Bronchial epithelial cell (primary cell): ENCODE measurements at regions not wholly inside any gene's neighbourhood (a gene's known extent, or its start where the extent isn't known, plus 50 kb on each side); places are given as distances from the start of the nearest gene placed in this dataset.

ENCODE experiments used
- DNase-seq: peaks from one replicate; pipeline ENCODE4 v3.0.0-alpha.2; 2010; ENCODE audit warnings: low read depth
- FAIRE-seq: peaks from 2 replicates; lab custom pipeline; 2011; peaks lifted over from hg19 to GRCh38; lab: Jason Lieb, UNC
- H3K27me3 ChIP-seq: 2 replicates; pipeline ENCODE4 v1.5.1; 2011; ENCODE audit warnings: low read length; ENCODE audit not compliant: control insufficient read depth, insufficient read depth
- H3K36me3 ChIP-seq: 2 replicates; pipeline ENCODE4 v1.5.1; 2011; ENCODE audit warnings: low read length; ENCODE audit not compliant: control insufficient read depth, insufficient read depth
- H3K4me3 ChIP-seq: 2 replicates; pipeline ENCODE4 v1.5.1; 2011; ENCODE audit warnings: mild to moderate bottlenecking, low read depth, low read length, control low read depth
- CTCF ChIP-seq: IDR thresholded peaks from 2 replicates; pipeline ENCODE4 v1.5.1; 2011; ENCODE audit warnings: mild to moderate bottlenecking, moderate library complexity, low read length, control low read depth, inconsistent platforms; ENCODE audit not compliant: insufficient read depth, severe bottlenecking

GRCh38 chr5:61603211-61603908 lies 271.3 kb downstream of the ZSWIM6 start:
- no peak for TF ChIP-seq CTCF
- Histone ChIP-seq H3K4me3 (no peak overlapping the region), H3K27me3 (no peaks in the 10 kb centered on the region), H3K36me3 (no peaks in the 10 kb centered on the region)
- FAIRE-seq: no peak
- no peak for DNase-seq

- DNase-seq (peak; percentile 94), FAIRE-seq (no peak)
- no peaks in the 10 kb centered on the region for H3K27me3 ChIP-seq
- no peaks in the 10 kb centered on the region for H3K36me3 ChIP-seq
- no peak overlapping the region for H3K4me3 ChIP-seq
- no peak for TF ChIP-seq CTCF
Measured at GRCh38 chr5:61604076-61605025, 272.3 kb downstream of the ZSWIM6 start.

- no peak overlapping the region for H3K4me3 ChIP-seq
- no peaks in the 10 kb centered on the region for H3K36me3 ChIP-seq
- FAIRE-seq (no peak), DNase-seq (no peak)
- H3K27me3 ChIP-seq: peaks cover 2% of the 10 kb centered on the region
- TF ChIP-seq CTCF: no peak
Measured at GRCh38 chr5:61609840-61610677, 278.0 kb downstream of the ZSWIM6 start.

- DNase-seq (no peak), FAIRE-seq (no peak)
- Histone ChIP-seq H3K27me3 (peaks cover 2% of the 10 kb centered on the region), H3K36me3 (no peaks in the 10 kb centered on the region), H3K4me3 (no peak overlapping the region)
- no peak for TF ChIP-seq CTCF
Measured at GRCh38 chr5:61610678-61611024, 278.6 kb downstream of the ZSWIM6 start.

GRCh38 chr5:61612431-61612830 lies 280.4 kb downstream of the ZSWIM6 start:
- peaks cover 2% of the 10 kb centered on the region for H3K27me3 ChIP-seq
- H3K4me3 ChIP-seq: no peak overlapping the region
- TF ChIP-seq CTCF: no peak
- DNase-seq (no peak), FAIRE-seq (no peak)
- H3K36me3 ChIP-seq: no peaks in the 10 kb centered on the region
